K562 (cell line): ENCODE measurements at regions not wholly inside any gene's neighbourhood (a gene's known extent, or its start where the extent isn't known, plus 50 kb on each side); places are given as distances from the start of the nearest gene placed in this dataset.

Source experiments
- JUND ChIP-seq, 2 experiments: IDR thresholded peaks; 2 replicates in 1 of 2; 3 replicates in 1 of 2; pipeline ENCODE4 v1.6.1; 2011; ENCODE audit warnings: borderline replicate concordance in 2 of 2, low read depth in 2 of 2, low read length in 2 of 2, improper control_type of control experiment in 1 of 2, missing biosample characterization in 1 of 2, missing genetic modification characterization in 1 of 2, missing genetic modification reagents in 1 of 2
- MAZ ChIP-seq, 2 experiments: fragments of 450-650 bp in 1 of 2; sonication (generic) in 1 of 2; formaldehyde crosslinking; IDR thresholded peaks in 1 of 2; conservative IDR thresholded peaks in 1 of 2; 2 replicates each; pipeline versions ENCODE4 v1.4.0 to v1.5.0; 2020; ENCODE audit warnings: mild to moderate bottlenecking in 1 of 2, missing genetic modification reagents in 1 of 2
- TF ChIP-seq, protein P1 (sequence below), 2 experiments: fragments of 450-650 bp in 1 of 2; sonication (generic) in 1 of 2; formaldehyde crosslinking; conservative IDR thresholded peaks; 2 replicates each; pipeline versions ENCODE4 v1.4.0 to v1.8.1; 2020 to 2022; ENCODE audit warnings: mild to moderate bottlenecking in 1 of 2, missing genetic modification reagents in 1 of 2

DNA sequence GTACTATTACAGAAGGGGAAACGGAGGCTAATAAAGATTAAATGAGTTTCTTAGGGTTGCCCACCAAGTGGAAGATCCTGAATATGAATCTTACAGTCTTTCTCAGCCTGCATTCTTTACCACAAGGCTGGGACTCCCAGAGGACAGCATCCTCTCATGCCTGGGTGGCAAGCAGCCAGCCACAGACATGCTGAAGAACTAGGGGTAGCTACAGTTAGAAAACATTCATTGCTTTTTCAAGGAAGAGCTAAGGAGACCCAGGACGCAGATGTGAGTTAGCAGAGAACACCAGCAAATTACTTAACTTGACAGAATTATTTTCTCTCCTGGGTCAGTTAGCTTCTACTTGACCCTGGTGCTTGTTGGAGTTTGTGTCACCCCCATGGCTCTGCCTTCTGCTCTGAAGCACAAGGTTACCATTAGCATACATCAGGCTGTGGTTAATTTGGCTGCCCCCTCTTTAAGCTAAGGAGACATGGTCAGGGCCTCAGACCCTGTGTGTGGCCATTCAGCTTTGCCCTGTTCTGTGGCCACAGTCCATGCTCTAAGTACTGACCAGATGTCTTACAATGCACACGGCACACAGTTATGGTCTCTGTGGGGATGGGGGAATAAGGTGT lies 132.3 kb upstream of the TNP1 start:
- TF ChIP-seq JUND (IDR thresholded peaks at IDR 0.05; ENCODE audit: borderline replicate concordance, low read depth, low read length) (no peak), JUND (tag; IDR thresholded peaks at IDR 0.05; ENCODE audit: borderline replicate concordance, low read depth, low read length) (no peak), MAZ (CRISPR knock-in tag; conservative IDR thresholded peaks at IDR 0.05 in 1 of 2, IDR thresholded peaks at IDR 0.05 in 1 of 2) (no peak)
- TF ChIP-seq, protein P1, sequence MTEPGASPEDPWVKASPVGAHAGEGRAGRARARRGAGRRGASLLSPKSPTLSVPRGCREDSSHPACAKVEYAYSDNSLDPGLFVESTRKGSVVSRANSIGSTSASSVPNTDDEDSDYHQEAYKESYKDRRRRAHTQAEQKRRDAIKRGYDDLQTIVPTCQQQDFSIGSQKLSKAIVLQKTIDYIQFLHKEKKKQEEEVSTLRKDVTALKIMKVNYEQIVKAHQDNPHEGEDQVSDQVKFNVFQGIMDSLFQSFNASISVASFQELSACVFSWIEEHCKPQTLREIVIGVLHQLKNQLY (CRISPR knock-in tag; conservative IDR thresholded peaks at IDR 0.05), result no peak
